Lung (tissue), 11 donors: ENCODE measurements at regions not wholly inside any gene's neighbourhood (a gene's known extent, or its start where the extent isn't known, plus 50 kb on each side); places are given as distances from the start of the nearest gene placed in this dataset.

Source experiments
- ATAC-seq: fragments of 200-7000 bp; cut with Tn5 transposase; one replicate; pipeline ENCODE4 v1.9.1; 2020; ENCODE audit warnings: moderate number of reproducible peaks; ENCODE audit not compliant: insufficient read depth, low FRiP score
- DNase-seq, 3 donors: peaks; one replicate each; pipeline ENCODE4 v3.0.0-alpha.2; 2013 to 2017
- H3K27ac ChIP-seq, 2 donors: one replicate each; pipeline ENCODE4 v1.5.1; 2013; ENCODE audit warnings: mild to moderate bottlenecking in 2 of 2, moderate library complexity in 2 of 2, control low read depth in 1 of 2, inconsistent platforms in 1 of 2, low read depth in 1 of 2, low read length in 1 of 2
- H3K27me3 ChIP-seq, 3 donors: one replicate each; pipeline ENCODE4 v1.5.1; 2013; ENCODE audit warnings: low read length in 2 of 3; ENCODE audit not compliant: control insufficient read depth in 3 of 3, insufficient read depth in 3 of 3
- H3K36me3 ChIP-seq, 4 donors: one replicate each; pipeline ENCODE4 v1.5.1; 2013; ENCODE audit warnings: low read length in 4 of 4, mild to moderate bottlenecking in 1 of 4, moderate library complexity in 1 of 4; ENCODE audit not compliant: control insufficient read depth in 4 of 4, insufficient read depth in 4 of 4
- H3K4me1 ChIP-seq, 5 donors: one replicate each; pipeline ENCODE4 v1.5.1; 2013; ENCODE audit warnings: low read length in 5 of 5, mild to moderate bottlenecking in 2 of 5, moderate library complexity in 1 of 5; ENCODE audit not compliant: control insufficient read depth in 5 of 5, insufficient read depth in 5 of 5
- H3K4me3 ChIP-seq: one replicate; pipeline ENCODE4 v1.5.1; 2013; ENCODE audit warnings: mild to moderate bottlenecking, control low read depth, moderate library complexity
- H3K9ac ChIP-seq, 2 donors: one replicate each; pipeline ENCODE4 v1.5.1; 2013; ENCODE audit warnings: low read length in 2 of 2, control low read depth in 1 of 2; ENCODE audit not compliant: insufficient read depth in 1 of 2
- H3K9me3 ChIP-seq, 4 donors: one replicate each; pipeline ENCODE4 v1.5.1; 2013; ENCODE audit warnings: low read length in 3 of 4, mild to moderate bottlenecking in 1 of 4, moderate library complexity in 1 of 4; ENCODE audit not compliant: control insufficient read depth in 4 of 4, insufficient read depth in 3 of 4
- WGBS, 2 donors: extraction: QIAGEN DNeasy Blood & Tissue Kit; methylation state at CpG; one replicate each; pipeline ENCODE4 v1.1.7; 2013; 5-methylcytosine and 5-hydroxymethylcytosine counted together
- TF ChIP-seq, protein P1 (sequence below): IDR thresholded peaks from 2 replicates; pipeline ENCODE4 v1.5.1; 2012; ENCODE audit warnings: mild to moderate bottlenecking; ENCODE audit errors: control extremely low read depth, extremely low read depth
- donor health status: control.
- donor health status: control.
- donor health status: Bipolar disorder and iron deficiency.
- donor health status: healthy.
- donor health status: DM: yes; HTN: yes; CAD: no.

DNA sequence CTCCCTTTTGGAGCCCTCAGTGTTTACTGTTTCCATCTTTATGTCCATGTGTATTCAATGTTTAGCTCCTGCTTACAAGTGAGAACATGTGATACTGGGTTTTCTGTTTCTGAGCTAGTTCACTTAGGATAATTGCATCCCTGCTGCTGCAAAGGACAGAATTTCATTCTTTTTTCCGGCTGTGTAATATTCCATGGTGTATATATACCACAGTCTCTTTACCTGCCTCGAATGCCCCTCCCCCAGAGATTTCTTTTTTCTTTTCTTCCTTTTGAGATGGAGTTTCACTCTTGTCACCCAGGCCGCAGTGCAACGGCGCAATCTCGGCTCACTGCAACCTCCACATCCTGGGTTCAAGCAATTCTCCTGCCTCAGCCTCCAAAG lies 60.9 kb downstream of the RMI2 start:
- Histone ChIP-seq H3K27me3 (no peaks in the 10 kb centered on the region), H3K4me1 (peaks cover 0 to 22% (median 0%) of the 10 kb centered on the region in 5 donors), H3K36me3 (no peaks in the 10 kb centered on the region), H3K9me3 (no peaks in the 10 kb centered on the region), H3K9ac (no peak overlapping the region), H3K27ac (no peak overlapping the region), H3K4me3 (no peak overlapping the region)
- TF ChIP-seq, protein P1, sequence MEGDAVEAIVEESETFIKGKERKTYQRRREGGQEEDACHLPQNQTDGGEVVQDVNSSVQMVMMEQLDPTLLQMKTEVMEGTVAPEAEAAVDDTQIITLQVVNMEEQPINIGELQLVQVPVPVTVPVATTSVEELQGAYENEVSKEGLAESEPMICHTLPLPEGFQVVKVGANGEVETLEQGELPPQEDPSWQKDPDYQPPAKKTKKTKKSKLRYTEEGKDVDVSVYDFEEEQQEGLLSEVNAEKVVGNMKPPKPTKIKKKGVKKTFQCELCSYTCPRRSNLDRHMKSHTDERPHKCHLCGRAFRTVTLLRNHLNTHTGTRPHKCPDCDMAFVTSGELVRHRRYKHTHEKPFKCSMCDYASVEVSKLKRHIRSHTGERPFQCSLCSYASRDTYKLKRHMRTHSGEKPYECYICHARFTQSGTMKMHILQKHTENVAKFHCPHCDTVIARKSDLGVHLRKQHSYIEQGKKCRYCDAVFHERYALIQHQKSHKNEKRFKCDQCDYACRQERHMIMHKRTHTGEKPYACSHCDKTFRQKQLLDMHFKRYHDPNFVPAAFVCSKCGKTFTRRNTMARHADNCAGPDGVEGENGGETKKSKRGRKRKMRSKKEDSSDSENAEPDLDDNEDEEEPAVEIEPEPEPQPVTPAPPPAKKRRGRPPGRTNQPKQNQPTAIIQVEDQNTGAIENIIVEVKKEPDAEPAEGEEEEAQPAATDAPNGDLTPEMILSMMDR, result no peak
- ATAC-seq (no peak), DNase-seq (no peak)
- WGBS, 2 donors, result 93 to 99% methylated on average over 6 of the region's 6 CpGs

GRCh38 chr16:11407047-11407982 lies 62.1 kb downstream of the RMI2 start:
- WGBS, 2 donors, result 82 to 87% methylated on average over 17 of the region's 17 CpGs
- Histone ChIP-seq H3K27me3 (no peaks in the 10 kb centered on the region), H3K9ac (no peak overlapping the region), H3K9me3 (no peaks in the 10 kb centered on the region), H3K36me3 (no peaks in the 10 kb centered on the region), H3K4me1 (peaks cover 0 to 22% (median 0%) of the 10 kb centered on the region in 5 donors), H3K27ac (no peak overlapping the region), H3K4me3 (no peak overlapping the region)
- peak; percentile 67 to 72 (median 67) for DNase-seq
- peak; percentile 82 for ATAC-seq
- TF ChIP-seq, protein P1, result peak; percentile 65

GRCh38 chr16:11408216-11408615 lies 63.0 kb downstream of the RMI2 start:
- ATAC-seq, result no peak
- TF ChIP-seq, protein P1, result no peak
- DNase-seq, result no peak
- H3K9ac ChIP-seq, result no peak overlapping the region
- H3K27me3 ChIP-seq, result no peaks in the 10 kb centered on the region
- no peak overlapping the region for H3K4me3 ChIP-seq
- peaks cover 0 to 22% (median 0%) of the 10 kb centered on the region in 5 donors for H3K4me1 ChIP-seq
- 28 to 61% methylated on average over 8 of the region's 8 CpGs for WGBS, 2 donors
- no peaks in the 10 kb centered on the region for H3K9me3 ChIP-seq
- H3K27ac ChIP-seq, result no peak overlapping the region
- H3K36me3 ChIP-seq, result no peaks in the 10 kb centered on the region
